ENCODE measurements at regions not wholly inside any gene's neighbourhood (a gene's known extent, or its start where the extent isn't known, plus 50 kb on each side); places are given as distances from the start of the nearest gene placed in this dataset.

GRCh38 chr2:126480033-126480432, 175.9 kb upstream of the GYPC start:
- TF ChIP-seq CTCF (IDR thresholded peaks at IDR 0.05): no peak
- no peak for TF ChIP-seq POLR2AphosphoS5 (IDR thresholded peaks at IDR 0.05)
